GM18873 (cell line): ENCODE measurements at regions not wholly inside any gene's neighbourhood (a gene's known extent, or its start where the extent isn't known, plus 50 kb on each side); places are given as distances from the start of the nearest gene placed in this dataset.

Experiments used
- ATAC-seq: cut with Tn5 transposase; IDR thresholded peaks from one replicate; pipeline ENCODE4 v1.9.1; 2021; ENCODE audit warnings: mild to moderate bottlenecking, moderate library complexity, moderate number of reproducible peaks; ENCODE audit not compliant: unreplicated experiment, low FRiP score

DNA sequence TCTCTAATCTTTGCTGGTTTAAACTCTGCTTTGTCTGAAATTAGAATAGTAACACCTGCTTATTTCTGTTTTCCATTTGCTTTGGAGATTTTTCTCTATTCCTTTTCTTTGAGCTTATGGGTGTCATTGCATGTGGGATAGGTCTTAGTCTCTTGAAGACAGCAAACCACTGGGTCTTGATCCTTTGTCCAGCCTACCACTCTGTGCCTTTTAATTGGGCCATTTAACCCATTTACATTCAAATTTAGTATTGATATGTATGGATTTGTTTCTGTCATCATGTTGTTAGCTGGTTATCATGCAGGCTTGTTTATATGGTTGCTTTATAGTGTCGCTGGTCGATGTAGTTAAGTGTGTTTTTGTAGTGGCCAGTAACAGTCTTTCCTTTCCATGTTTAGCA lies 914.7 kb downstream of the MAT2B start:
- ATAC-seq: no peak

DNA sequence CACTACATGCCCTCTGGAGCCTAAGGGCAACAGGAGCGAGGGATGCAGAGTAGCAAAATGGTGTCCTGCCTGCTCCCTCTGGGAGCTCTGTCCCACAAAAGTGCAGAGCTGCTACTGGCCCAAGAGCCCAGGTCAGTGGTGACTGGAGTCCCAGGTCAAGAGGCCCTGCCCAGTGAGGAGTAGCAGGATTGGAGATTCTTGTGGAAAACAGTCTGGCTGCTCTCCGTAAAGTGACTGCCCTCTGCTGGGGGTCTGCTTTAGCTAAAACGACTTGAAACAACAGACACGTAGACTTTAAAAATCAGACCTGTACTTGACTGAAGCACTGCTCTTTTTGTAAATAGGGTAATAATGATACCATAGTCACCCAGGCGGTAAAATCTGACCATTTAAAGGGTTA lies 917.0 kb downstream of the MAT2B start:
- no peak for ATAC-seq

DNA sequence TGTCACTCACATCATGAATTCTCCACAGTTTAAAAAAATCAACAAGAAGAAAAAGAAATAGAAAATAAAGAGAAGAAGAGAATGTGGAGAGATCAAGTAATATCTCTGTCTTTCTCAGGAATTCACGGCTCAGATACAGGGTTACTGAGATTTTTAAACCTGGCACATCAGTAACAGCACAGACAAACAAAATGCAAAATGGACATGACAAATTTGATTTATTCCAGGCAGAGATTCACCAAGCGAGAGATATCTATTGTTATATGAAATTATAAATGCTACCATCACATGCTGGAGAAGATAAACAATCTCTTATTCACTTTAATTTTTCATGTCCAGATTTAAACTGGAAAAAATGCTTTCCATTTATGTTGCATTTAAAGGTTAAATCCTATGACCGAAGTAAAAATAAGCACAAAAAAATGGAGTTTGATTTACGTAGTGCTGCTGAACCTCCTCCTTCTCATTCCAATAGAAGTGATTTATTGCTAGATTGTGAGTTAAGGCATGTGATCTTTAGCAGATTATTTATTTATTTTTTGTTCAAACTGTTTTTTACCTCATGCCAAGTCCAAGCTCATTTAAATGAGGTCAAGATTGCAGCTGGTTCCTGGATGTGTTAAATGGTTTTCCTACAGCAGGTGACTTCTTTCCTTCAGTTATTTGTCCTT lies 926.4 kb downstream of the MAT2B start:
- no peak for ATAC-seq

DNA sequence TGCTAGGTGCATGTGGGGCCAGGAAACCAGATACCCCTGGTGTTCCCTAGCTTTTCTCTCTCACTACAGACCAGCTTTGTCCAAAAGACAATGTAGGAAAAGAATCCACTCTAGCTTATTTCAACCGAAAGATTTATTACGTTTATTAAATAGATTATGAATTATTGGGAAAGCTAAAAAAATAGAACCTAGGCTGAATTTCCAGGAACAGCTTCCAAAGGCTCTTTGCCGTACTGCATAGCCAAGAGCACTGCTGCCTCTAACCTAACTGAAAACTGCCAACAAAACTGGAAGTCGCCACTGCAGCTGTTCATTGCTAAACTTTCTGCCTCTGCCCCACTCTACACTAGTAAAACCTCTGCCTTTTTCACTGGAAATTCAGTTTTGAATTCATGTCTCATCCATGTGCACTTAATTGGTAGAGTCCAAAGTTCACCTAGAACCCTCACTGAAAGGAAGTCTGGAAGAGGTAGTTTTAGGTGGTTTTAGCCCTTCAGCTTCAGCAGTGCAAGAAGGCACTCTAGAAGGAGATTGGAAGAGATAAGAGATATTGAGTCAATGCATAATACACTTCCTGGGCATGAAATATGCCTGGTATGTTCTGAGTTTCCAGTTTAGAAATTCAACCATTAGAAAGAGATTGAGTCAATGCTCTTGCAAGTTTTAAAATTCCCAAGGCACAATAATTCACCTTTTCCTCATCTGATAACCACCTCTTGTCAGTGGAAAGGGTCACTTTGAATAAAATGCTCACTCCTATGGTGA lies 927.9 kb downstream of the MAT2B start:
- no peak for ATAC-seq

DNA sequence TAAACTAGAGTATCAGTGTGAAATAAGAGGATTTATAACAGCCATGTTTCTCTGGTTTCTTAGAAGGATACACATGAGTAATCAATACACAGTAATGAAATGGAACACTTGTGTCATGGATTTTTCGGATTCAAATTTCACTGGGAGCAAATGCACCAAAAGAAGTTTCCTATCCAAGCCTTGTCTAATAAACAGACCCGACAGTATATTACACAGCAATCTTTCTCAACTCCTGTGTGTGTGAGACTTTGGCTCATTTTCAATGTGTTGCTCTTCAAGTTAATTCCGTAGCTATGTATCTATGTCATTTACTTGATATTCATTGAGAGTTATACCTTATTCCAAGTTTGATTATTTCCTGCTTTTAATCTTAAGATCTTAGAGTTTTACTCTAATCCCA lies 930.2 kb downstream of the MAT2B start:
- ATAC-seq: no peak

DNA sequence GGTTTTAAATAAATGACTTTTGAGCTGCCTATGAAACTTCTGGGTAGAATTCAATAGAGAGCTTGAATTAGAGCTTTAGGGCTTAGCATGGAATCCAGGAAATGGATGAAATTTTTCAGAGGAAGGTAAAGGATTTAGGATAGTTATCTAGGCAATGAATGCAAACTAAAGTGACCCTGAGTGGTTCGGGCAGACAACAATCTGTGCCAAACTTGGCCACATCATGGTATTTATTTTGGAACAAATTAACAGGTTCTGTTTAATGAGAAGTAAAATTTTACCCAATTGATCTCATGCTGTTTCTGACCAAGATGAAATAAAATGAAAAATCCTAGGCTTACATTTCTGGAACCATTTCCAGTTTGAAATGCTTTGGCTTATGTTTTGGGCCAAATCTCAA lies 934.4 kb downstream of the MAT2B start:
- no peak for ATAC-seq

DNA sequence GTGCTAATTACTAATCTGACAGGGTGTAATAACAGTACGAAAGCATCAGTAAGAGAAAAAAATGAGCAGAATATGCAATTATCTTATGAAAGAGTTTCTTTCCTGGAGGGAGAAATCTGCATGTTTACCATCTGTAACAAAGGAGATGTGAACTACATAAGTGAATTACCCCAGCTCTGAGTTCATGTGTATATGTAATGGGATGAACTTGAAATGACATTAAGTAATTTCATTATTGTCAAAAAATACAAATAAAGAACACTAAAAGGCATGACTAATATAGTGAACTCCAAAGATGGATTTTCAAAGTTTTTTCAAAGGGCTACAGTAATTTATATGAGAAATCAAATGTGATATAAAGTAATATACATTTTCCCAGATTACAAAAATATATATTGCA lies 944.0 kb downstream of the MAT2B start:
- no peak for ATAC-seq

DNA sequence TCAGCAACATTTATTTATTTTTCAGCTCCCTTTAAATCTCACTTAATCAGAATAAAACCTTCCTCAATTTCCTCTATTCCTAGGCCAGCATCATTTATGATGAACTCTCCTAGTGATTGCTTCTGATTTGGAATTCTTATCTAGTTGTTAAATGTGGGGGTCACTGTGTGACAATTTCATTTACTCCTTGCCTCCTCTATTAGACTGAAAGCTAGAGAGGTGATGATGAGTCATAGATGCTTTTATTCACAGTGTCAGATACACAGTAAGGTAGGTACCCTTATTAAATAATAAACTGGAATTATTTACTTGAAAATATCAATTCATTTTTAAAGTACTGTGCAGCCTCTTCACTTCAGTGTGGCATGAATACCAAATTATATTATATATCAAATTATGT lies 960.6 kb downstream of the MAT2B start:
- no peak for ATAC-seq

DNA sequence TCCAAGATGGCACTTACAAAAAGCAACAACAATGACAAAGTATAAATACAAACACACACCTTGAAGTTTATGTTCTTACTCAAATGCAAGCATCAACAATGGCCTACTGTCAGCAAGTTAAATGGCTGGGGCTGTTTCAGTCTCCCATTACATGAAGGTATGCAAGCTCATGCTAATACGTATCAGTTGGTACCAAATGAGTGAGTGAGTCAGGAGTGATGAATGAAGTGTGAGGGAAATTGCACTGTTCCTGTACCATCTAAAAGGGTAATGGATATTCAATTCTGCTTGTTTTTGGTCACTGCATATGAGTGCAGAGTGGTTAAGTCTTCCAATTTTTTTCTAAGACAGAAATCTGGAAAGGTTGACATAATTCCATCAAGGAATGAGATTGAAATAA lies 964.9 kb downstream of the MAT2B start:
- no peak for ATAC-seq

DNA sequence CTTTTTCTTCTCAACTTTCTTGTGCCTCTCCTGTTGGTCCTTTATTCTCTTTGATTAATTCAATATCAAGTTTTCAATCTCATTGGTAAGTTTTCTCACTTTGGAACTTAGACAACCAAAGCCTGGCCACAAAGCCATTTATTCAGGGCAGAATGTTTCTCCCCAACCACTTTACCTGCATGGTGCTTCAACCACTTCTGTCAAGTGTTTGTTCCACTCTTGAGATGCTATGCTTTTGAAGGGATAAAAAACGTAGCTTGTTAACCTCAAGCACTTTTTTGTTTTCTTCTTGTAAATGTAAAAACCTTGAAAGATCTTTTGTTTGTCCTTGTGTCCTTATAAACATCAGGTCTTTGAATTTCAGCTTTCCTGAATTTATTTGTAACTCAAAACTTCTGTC lies 966.7 kb downstream of the MAT2B start:
- ATAC-seq: no peak

DNA sequence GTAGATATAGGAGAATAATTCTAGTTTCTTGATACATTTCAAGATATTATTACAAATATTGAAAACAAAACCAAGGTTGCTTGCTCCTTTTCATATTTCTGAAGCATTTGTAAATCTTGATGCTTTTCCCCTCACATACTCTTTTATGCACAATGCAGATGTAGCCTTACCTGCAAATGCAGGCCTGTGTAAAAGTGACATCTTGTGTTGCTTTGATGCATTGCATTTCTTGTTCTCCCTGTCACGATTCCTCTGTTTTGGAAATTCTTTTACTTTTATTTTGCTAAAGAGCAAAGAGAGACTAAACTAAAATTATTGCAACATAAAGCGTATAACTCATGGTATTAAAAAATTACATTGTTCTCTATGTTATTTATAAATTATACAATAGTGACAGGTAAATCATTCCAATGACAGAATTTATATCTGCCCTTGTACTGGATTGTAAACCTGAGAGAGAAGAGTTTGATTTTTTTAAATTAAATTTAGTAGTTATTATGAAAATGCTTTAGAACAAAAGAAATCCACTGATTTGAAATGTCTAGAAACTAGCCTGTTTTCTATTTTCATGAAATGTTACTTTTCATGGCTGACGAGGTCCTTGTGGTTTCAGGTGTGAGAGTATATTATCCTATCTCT lies 970.0 kb downstream of the MAT2B start:
- no peak for ATAC-seq

DNA sequence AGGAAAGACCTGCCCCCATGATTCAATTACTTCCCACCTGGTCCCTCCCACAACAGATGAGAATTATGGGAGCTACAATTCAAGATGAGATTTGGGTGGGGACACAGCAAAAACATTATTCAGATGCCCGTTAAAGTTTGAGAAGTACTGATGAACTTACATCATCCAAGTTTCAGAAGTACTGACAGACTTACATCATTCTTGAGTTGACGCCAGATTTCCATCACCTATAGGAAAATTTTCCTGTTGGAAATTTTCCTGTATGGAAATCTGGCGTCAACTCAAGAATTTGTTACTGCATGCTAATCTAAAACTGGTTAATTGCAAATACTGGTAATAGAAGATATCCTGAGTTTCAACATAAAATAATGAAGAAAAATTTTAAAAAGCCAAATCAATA lies 975.9 kb downstream of the MAT2B start:
- ATAC-seq: no peak

DNA sequence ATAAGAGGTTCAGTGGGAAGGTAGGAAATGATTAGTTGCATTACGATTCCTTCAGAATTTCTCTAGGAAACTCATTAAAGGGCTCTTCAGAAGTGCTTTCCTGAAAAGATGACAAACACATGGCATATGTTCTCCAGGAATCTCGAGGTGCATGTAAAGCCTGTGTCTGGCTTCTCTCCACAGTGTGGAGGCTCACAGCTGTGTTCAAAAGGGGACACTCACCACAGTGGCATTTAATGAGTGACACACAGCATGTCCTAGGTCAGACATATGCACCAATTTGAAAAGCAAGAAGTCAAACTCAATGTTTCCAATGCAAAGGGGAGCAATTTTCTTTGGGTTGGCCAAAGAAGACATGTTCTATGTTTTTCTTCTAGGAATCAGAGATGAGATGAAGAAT lies 976.9 kb downstream of the MAT2B start:
- no peak for ATAC-seq

DNA sequence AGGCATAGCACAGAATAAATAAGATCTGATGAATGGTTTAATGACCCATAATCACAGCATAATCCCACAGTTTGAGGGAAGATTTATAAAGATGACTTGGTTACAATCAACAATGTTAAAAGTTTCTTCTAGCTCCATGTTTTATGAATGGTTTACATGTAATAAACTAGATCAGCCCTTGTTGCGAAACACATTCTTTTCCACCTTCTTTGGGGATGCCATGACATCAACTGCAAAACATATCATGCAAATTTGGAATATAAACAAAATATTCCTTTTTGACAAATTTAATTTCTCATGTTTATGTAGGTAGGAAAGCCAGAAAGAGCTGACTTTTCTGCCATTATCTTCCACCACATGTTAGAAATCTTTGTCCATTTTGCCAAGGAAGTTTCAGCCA lies 979.5 kb downstream of the MAT2B start:
- no peak for ATAC-seq

DNA sequence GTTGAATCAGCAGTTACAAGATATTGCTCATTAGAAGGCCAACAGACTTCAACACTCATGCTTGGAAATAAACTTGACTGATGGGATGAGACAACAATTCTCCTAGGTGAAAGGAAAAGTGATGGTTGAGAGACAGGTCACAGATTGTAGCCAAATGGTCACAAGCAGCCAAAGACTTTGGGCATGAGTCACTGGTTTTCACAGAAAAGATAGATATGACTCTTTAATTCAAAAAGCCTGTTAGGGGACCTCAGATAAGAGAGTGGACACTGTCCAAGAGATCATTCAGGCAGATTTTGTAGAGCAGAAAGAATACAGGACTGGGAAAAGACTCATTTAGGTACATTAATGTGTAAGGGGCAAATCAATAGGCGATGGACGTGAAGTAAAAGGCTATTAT lies 982.5 kb downstream of the MAT2B start:
- no peak for ATAC-seq

DNA sequence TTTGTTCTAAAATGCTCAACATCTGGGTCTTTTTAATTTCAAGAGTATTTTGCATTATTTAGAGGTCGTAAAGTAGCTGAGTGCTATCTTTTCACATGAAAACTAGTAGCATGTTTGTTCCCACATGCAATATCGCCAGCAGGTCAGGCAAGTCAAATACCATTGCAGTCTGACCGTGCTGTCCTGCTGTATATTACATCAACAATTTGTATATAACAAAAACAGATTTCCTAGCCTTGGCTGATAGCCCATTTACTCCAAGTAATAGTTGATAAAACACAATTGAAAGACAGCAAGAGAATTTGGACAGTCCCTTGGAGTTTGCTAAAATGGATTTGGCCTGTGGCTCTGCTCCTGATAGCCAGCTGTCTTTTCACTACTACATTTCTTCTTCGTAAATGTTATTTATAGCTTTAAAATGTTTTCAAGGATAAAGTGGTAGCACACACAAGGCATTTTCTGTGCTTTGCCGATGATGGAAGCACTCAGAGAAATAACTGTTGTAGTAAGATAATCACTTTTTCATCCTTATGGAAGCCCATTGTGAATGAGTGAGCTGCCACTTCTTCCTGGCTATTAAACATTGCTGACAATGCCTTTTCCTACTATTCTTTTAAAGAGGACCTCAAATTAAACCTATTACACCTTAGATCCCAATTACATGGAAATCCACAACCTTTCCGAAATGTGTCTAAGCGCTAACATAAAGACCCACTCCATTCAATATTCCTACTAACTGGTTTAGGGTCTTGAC lies 992.1 kb downstream of the MAT2B start:
- ATAC-seq: no peak

DNA sequence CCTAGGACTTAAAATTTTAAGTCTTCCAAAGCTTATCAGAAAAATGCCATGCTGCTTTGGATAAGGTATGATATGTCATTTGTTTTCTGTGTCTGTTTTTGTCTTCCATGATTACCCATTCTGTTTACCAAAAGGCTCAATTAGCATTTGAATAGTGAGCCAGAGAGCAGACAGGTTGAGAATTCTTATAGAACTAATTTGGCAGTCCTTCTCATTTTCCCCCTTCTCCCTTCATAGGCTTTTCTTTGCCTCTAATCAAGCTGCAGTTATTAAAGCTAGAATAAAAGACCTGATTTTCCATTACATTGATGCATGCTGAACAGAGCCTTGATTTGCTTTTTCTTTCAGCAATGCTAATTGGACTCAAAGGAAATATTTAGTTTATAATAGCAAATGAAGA lies 993.0 kb downstream of the MAT2B start:
- ATAC-seq: no peak

DNA sequence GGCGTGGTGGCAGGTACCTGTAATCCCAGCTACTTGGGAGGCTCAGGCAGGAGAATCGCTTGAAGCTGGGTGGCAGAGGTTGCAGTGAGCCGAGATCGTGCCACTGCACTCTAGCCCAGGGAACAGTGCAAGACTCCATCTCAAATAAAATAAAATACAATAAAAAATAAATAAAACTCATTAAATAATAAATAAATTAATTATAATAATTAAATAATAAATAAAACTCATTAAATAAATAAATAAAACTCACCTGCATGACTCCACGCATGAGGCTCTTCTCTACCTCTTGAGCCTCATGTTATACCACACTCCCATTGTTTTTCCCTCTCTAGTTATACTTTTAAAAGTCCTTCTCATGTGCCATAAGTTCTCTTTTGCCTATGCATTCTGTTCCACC lies 995.4 kb downstream of the MAT2B start:
- no peak for ATAC-seq

DNA sequence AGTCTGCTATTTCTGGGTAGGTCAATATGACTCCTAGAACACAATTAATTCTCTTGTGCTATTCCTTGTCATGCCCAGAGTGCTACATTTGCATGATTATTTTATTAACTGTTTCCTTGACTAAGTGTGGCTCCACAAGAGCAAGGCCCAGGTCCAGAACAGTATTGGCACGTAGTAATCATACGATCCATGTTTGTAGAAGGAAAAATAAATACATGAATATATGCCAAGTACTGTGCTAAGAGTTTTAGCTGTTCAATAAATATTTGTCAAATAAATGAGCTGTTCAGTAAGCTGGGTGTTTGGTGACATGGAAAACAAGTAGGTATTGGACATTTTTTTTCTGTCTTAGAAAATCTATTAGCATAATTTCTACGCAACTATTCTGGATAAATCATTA lies 995.9 kb downstream of the MAT2B start:
- no peak for ATAC-seq

DNA sequence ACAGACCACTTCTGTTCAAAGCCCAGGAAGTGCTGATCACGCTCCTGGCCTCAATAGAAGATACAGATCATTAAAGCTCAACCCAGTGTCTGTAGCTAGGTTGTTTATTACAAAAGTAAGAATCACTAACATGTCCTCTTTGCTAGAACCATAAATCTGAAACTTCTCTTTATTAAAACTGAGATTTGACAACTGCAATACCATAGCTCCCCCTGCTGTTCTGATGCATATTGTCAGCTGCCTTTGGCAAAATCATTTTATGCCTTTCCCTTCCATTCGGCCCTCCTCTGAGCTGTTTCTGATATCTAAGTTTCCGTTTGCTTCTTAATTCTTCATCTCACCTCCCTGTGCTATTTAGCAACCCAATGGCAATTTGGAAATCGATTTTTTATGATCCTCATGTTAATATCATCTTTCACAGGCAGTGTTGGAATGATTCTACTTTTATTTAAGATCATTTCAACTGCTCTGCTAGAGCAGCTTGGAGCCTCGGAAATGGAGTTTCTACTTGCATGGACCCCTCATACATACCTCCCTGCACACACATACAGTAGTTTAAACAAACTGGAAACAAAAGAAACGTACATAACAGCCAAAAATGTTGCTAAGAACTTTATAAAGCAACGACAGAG lies 998.8 kb downstream of the MAT2B start:
- peak; percentile 69 for ATAC-seq

DNA sequence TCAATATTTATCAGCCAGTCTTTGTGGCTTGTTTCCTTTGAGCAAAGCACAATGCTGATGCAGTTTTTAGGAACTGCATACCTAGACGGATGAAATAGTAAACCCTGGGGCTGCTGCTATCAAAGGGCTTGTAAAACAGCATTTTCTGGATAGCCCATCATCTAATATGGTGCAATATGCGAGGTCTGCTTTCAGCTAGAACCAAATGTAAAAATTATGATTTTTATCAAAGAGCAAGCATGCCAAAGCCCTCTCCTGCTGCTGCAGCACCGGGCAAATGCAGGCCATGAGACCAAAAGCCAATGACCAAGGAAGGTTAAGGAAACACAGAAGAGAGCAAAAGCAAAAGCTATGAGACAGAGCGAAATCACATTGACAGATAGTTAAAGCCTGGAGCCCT lies 1000.4 kb downstream of the MAT2B start:
- ATAC-seq: no peak
